ENCODE measurements at regions not wholly inside any gene's neighbourhood (a gene's known extent, or its start where the extent isn't known, plus 50 kb on each side); places are given as distances from the start of the nearest gene placed in this dataset.

GRCh38 chr3:150035910-150036612, 65.4 kb upstream of the PFN2 start:
- TF ChIP-seq CTCF (conservative IDR thresholded peaks at IDR 0.05; ENCODE audit: low read depth, low read length) = no peak
- no peak for TF ChIP-seq EZH2 (IDR thresholded peaks at IDR 0.05; ENCODE audit: borderline replicate concordance, low read depth, low read length, poor library complexity, severe bottlenecking)
